Activated T-cell treated with anti-CD3 and anti-CD28 coated beads, Interleukin-2, amount 50 U/mL, for 48 hours (primary cell): ENCODE measurements at regions not wholly inside any gene's neighbourhood (a gene's known extent, or its start where the extent isn't known, plus 50 kb on each side); places are given as distances from the start of the nearest gene placed in this dataset.

ENCODE experiments used
- DNase-seq, 2 experiments: peaks; one replicate each; pipeline ENCODE4 v3.0.0-alpha.2; 2020

- DNase-seq = no peak
Observed at GRCh38 chr9:2317591-2317990, 302.4 kb downstream of the SMARCA2 start.

- no peak for DNase-seq
Observed at GRCh38 chr9:2319421-2319820, 302.2 kb upstream of the VLDLR start.

- no peak for DNase-seq
Observed at GRCh38 chr9:2320114-2320513, 301.5 kb upstream of the VLDLR start.

- DNase-seq = no peak
Observed at GRCh38 chr9:2320632-2321031, 301.0 kb upstream of the VLDLR start.

GRCh38 chr9:2321523-2322148 lies 300.0 kb upstream of the VLDLR start:
- no peak for DNase-seq

- no peak for DNase-seq
Observed at GRCh38 chr9:2324742-2325141, 296.8 kb upstream of the VLDLR start.

- no peak for DNase-seq
Observed at GRCh38 chr9:2332663-2333062, 288.9 kb upstream of the VLDLR start.

- no peak for DNase-seq
Observed at GRCh38 chr9:2335260-2335659, 286.3 kb upstream of the VLDLR start.

- no peak for DNase-seq
Observed at GRCh38 chr9:2336055-2336454, 285.5 kb upstream of the VLDLR start.

GRCh38 chr9:2337131-2337530 lies 284.5 kb upstream of the VLDLR start:
- DNase-seq = no peak

GRCh38 chr9:2337627-2338026 lies 284.0 kb upstream of the VLDLR start:
- no peak for DNase-seq

- no peak for DNase-seq
Observed at GRCh38 chr9:2338777-2339365, 282.7 kb upstream of the VLDLR start.

GRCh38 chr9:2339416-2339815 lies 282.2 kb upstream of the VLDLR start:
- no peak for DNase-seq

- no peak for DNase-seq
Observed at GRCh38 chr9:2340046-2340760, 281.4 kb upstream of the VLDLR start.

- no peak for DNase-seq
Observed at GRCh38 chr9:2341126-2341525, 280.5 kb upstream of the VLDLR start.

- no peak for DNase-seq
Observed at GRCh38 chr9:2341956-2342355, 279.6 kb upstream of the VLDLR start.

- DNase-seq = no peak
Observed at GRCh38 chr9:2343756-2344155, 277.8 kb upstream of the VLDLR start.

GRCh38 chr9:2344436-2344835 lies 277.2 kb upstream of the VLDLR start:
- DNase-seq = no peak

GRCh38 chr9:2345013-2345412 lies 276.6 kb upstream of the VLDLR start:
- no peak for DNase-seq

GRCh38 chr9:2346277-2346913 lies 275.2 kb upstream of the VLDLR start:
- DNase-seq = no peak

- no peak for DNase-seq
Observed at GRCh38 chr9:2351324-2351723, 270.3 kb upstream of the VLDLR start.

- DNase-seq = no peak
Observed at GRCh38 chr9:2354216-2354615, 267.4 kb upstream of the VLDLR start.

- no peak for DNase-seq
Observed at GRCh38 chr9:2354856-2355696, 266.5 kb upstream of the VLDLR start.
